HepG2 (cell line): ENCODE measurements at regions not wholly inside any gene's neighbourhood (a gene's known extent, or its start where the extent isn't known, plus 50 kb on each side); places are given as distances from the start of the nearest gene placed in this dataset.
A peak's percentile ranks its signal among the peaks of the same experiment; 100 is the strongest.

Experiments used
- ELF3 ChIP-seq: IDR thresholded peaks from 2 replicates; pipeline ENCODE4 v1.6.1; 2016; ENCODE audit warnings: missing genetic modification reagents, missing compliant biosample characterization
- FOXA3 ChIP-seq: IDR thresholded peaks from 2 replicates; pipeline ENCODE4 v1.6.1; 2016; ENCODE audit warnings: missing genetic modification reagents, missing compliant biosample characterization
- GFI1 ChIP-seq: sonication (generic); formaldehyde crosslinking; IDR thresholded peaks from 2 replicates; pipeline ENCODE4 v1.5.0; 2020; ENCODE audit warnings: missing genetic modification reagents, mild to moderate bottlenecking, borderline replicate concordance
- MAX ChIP-seq: IDR thresholded peaks from 2 replicates; pipeline ENCODE4 v1.6.1; 2012; ENCODE audit warnings: inconsistent platforms
- MYC ChIP-seq: sonication (generic); formaldehyde crosslinking; IDR thresholded peaks from 2 replicates; pipeline ENCODE4 v1.9.0; 2021; ENCODE audit warnings: missing genetic modification reagents, borderline replicate concordance
- NFATC3 ChIP-seq: sonication (generic); formaldehyde crosslinking; IDR thresholded peaks from 2 replicates; pipeline ENCODE4 v1.5.1; 2020; ENCODE audit warnings: mild to moderate bottlenecking, missing genetic modification reagents
- NFE2 ChIP-seq: sonication (generic); formaldehyde crosslinking; IDR thresholded peaks from 2 replicates; pipeline ENCODE4 v1.4.0; 2020; ENCODE audit warnings: missing genetic modification reagents
- NKX3-1 ChIP-seq: sonication (generic); formaldehyde crosslinking; IDR thresholded peaks from 2 replicates; pipeline ENCODE4 v1.5.0; 2020; ENCODE audit warnings: missing genetic modification reagents
- RARA ChIP-seq: IDR thresholded peaks from 2 replicates; pipeline ENCODE4 v1.6.1; 2016; ENCODE audit warnings: missing genetic modification reagents, missing compliant biosample characterization
- SAP130 ChIP-seq: IDR thresholded peaks from 2 replicates; pipeline ENCODE4 v1.6.1; 2016; ENCODE audit warnings: low read depth
- SOX5 ChIP-seq: IDR thresholded peaks from 2 replicates; pipeline ENCODE4 v1.6.1; 2016; ENCODE audit warnings: borderline replicate concordance
- TBX2 ChIP-seq: sonication (generic); formaldehyde crosslinking; IDR thresholded peaks from 2 replicates; pipeline ENCODE4 v1.5.0; 2020; ENCODE audit warnings: missing genetic modification reagents, mild to moderate bottlenecking, borderline replicate concordance
- THAP11 ChIP-seq: IDR thresholded peaks from 2 replicates; pipeline ENCODE4 v1.6.1; 2016; ENCODE audit warnings: missing biosample characterization, missing genetic modification reagents
- ZBTB3 ChIP-seq: sonication (generic); formaldehyde crosslinking; IDR thresholded peaks from 2 replicates; pipeline ENCODE4 v1.4.0; 2020; ENCODE audit warnings: low read depth, mild to moderate bottlenecking, moderate library complexity, missing genetic modification reagents, borderline replicate concordance
- TF ChIP-seq, protein P1 (sequence below): IDR thresholded peaks from 2 replicates; pipeline ENCODE4 v1.6.1; 2016; ENCODE audit warnings: missing compliant biosample characterization, missing genetic modification reagents, borderline replicate concordance
- TF ChIP-seq, protein P2 (sequence below): IDR thresholded peaks from 2 replicates; pipeline ENCODE4 v1.6.1; 2016
- TF ChIP-seq, protein P3 (sequence below): IDR thresholded peaks from 2 replicates; pipeline ENCODE4 v1.6.1; 2018; ENCODE audit warnings: missing genetic modification reagents, mild to moderate bottlenecking, missing compliant biosample characterization

- TF ChIP-seq THAP11 (CRISPR knock-in tag) (0 out of 2 replicates have a peak, but pooled peaks have one; percentile 25), ELF3 (CRISPR knock-in tag) (peak; percentile 61; the same call in 1 of the 2 replicates), TBX2 (CRISPR knock-in tag) (peak; percentile 15; the same call in 1 of the 2 replicates), MAX (peak; percentile 81), SOX5 (CRISPR knock-in tag) (0 out of 2 replicates have a peak, but pooled peaks have one; percentile 10), GFI1 (no peak), NFE2 (CRISPR knock-in tag) (no peak), MYC (peak; percentile 55; the same call in 1 of the 2 replicates), NKX3-1 (CRISPR knock-in tag) (no peak), ZBTB3 (CRISPR knock-in tag) (no peak), NFATC3 (CRISPR knock-in tag) (no peak), RARA (peak; percentile 72), FOXA3 (CRISPR knock-in tag) (no peak), SAP130 (peak; percentile 35; the same call in 1 of the 2 replicates)
- TF ChIP-seq, protein P1, sequence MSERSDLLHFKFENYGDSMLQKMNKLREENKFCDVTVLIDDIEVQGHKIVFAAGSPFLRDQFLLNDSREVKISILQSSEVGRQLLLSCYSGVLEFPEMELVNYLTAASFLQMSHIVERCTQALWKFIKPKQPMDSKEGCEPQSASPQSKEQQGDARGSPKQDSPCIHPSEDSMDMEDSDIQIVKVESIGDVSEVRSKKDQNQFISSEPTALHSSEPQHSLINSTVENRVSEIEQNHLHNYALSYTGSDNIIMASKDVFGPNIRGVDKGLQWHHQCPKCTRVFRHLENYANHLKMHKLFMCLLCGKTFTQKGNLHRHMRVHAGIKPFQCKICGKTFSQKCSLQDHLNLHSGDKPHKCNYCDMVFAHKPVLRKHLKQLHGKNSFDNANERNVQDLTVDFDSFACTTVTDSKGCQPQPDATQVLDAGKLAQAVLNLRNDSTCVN (CRISPR knock-in tag): 0 out of 2 replicates have a peak, but pooled peaks have one; percentile 47
- TF ChIP-seq, protein P2, sequence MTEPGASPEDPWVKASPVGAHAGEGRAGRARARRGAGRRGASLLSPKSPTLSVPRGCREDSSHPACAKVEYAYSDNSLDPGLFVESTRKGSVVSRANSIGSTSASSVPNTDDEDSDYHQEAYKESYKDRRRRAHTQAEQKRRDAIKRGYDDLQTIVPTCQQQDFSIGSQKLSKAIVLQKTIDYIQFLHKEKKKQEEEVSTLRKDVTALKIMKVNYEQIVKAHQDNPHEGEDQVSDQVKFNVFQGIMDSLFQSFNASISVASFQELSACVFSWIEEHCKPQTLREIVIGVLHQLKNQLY (CRISPR knock-in tag): peak; percentile 73
- TF ChIP-seq, protein P3, sequence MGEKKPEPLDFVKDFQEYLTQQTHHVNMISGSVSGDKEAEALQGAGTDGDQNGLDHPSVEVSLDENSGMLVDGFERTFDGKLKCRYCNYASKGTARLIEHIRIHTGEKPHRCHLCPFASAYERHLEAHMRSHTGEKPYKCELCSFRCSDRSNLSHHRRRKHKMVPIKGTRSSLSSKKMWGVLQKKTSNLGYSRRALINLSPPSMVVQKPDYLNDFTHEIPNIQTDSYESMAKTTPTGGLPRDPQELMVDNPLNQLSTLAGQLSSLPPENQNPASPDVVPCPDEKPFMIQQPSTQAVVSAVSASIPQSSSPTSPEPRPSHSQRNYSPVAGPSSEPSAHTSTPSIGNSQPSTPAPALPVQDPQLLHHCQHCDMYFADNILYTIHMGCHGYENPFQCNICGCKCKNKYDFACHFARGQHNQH: 0 out of 2 replicates have a peak, but pooled peaks have one; percentile 23
Observed at GRCh38 chr21:39018730-39019129, 164.5 kb downstream of the PSMG1 start (continued).
